Peyer's patch (tissue), 4 donors: ENCODE measurements at regions not wholly inside any gene's neighbourhood (a gene's known extent, or its start where the extent isn't known, plus 50 kb on each side); places are given as distances from the start of the nearest gene placed in this dataset.

ENCODE experiments used
- CTCF ChIP-seq, 6 experiments: fragments of 450-650 bp in 4 of 6; fragments of 200-600 bp in 2 of 6; sonication (generic) in 1 of 6; IDR thresholded peaks; one replicate each; pipeline ENCODE4 v1.5.1; 2017 to 2019; ENCODE audit warnings: antibody characterized with exemption in 6 of 6, mild to moderate bottlenecking in 3 of 6, moderate library complexity in 1 of 6
- POLR2A ChIP-seq, 2 donors: fragments of 450-650 bp; IDR thresholded peaks; one replicate each; pipeline ENCODE4 v1.5.1; 2017; ENCODE audit warnings: antibody characterized with exemption in 2 of 2, mild to moderate bottlenecking in 2 of 2, moderate library complexity in 2 of 2

GRCh38 chr10:47143072-47143471, 156.9 kb upstream of the GDF10 start:
- TF ChIP-seq CTCF (IDR thresholded peaks at IDR 0.05) (no peak), POLR2A (IDR thresholded peaks at IDR 0.05) (no peak)
